HEK293 (cell line): ENCODE measurements at regions not wholly inside any gene's neighbourhood (a gene's known extent, or its start where the extent isn't known, plus 50 kb on each side); places are given as distances from the start of the nearest gene placed in this dataset.

Experiments
- CTCF ChIA-PET: fragments of 350-600 bp; formaldehyde crosslinking; extraction: SDS; loops from one replicate; lab custom pipeline; 2021; ENCODE audit warnings: antibody characterized with exemption; lab: Yijun Ruan, JAX
- POLR2A ChIA-PET: fragments of 300-600 bp; formaldehyde crosslinking; extraction: SDS; loops from one replicate; lab custom pipeline; 2020; ENCODE audit warnings: antibody characterized with exemption, inconsistent platforms; lab: Yijun Ruan, JAX
- H3K27ac ChIP-seq: fragments of 200-500 bp; sonication (Bioruptor generic); 2 replicates; pipeline ENCODE4 v1.5.1; 2014; ENCODE audit warnings: low read depth, low read length, control low read depth, inconsistent platforms; ENCODE audit errors: extremely low read depth
- H3K36me3 ChIP-seq, 2 experiments: fragments of 200-500 bp in 1 of 2; sonication (Bioruptor generic) in 1 of 2; 1 replicate in 1 of 2; 2 replicates in 1 of 2; pipeline ENCODE4 v1.5.1; 2014 to 2017; ENCODE audit warnings: inconsistent platforms in 2 of 2, low read length in 2 of 2; ENCODE audit not compliant: control insufficient read depth in 2 of 2, insufficient read depth in 1 of 2
- H3K4me1 ChIP-seq: fragments of 200-500 bp; sonication (Bioruptor generic); 2 replicates; pipeline ENCODE4 v1.5.1; 2014; ENCODE audit warnings: mild to moderate bottlenecking, low read length, inconsistent platforms; ENCODE audit not compliant: control insufficient read depth, insufficient read depth
- H3K4me3 ChIP-seq: 2 replicates; pipeline ENCODE4 v1.5.1; 2011; ENCODE audit warnings: low read depth, mild to moderate bottlenecking, control low read depth, low read length, moderate library complexity
- H3K9me3 ChIP-seq: fragments of 200-500 bp; sonication (Bioruptor generic); 2 replicates; pipeline ENCODE4 v1.5.1; 2014; ENCODE audit warnings: low read depth, low read length, inconsistent platforms; ENCODE audit not compliant: control insufficient read depth, insufficient read depth
- GLIS1 ChIP-seq: fragments of 450-650 bp; formaldehyde crosslinking; IDR thresholded peaks from 2 replicates; pipeline ENCODE4 v1.5.1; 2016; ENCODE audit warnings: missing biosample characterization, missing genetic modification characterization
- KLF16 ChIP-seq: fragments of 450-650 bp; formaldehyde crosslinking; IDR thresholded peaks from 2 replicates; pipeline ENCODE4 v1.5.1; 2017; ENCODE audit warnings: missing biosample characterization, missing genetic modification characterization
- KLF17 ChIP-seq: fragments of 450-650 bp; formaldehyde crosslinking; IDR thresholded peaks from 2 replicates; pipeline ENCODE4 v1.5.1; 2016; ENCODE audit warnings: missing biosample characterization, missing genetic modification characterization
- KLF9 ChIP-seq: fragments of 450-650 bp; formaldehyde crosslinking; IDR thresholded peaks from 2 replicates; pipeline ENCODE4 v1.5.1; 2016; ENCODE audit warnings: missing biosample characterization, missing genetic modification characterization, low read depth
- PATZ1 ChIP-seq: fragments of 450-650 bp; formaldehyde crosslinking; IDR thresholded peaks from 2 replicates; pipeline ENCODE4 v1.5.1; 2016; ENCODE audit warnings: missing biosample characterization, missing genetic modification characterization
- SCRT2 ChIP-seq: fragments of 450-650 bp; formaldehyde crosslinking; IDR thresholded peaks from 2 replicates; pipeline ENCODE4 v1.5.1; 2016; ENCODE audit warnings: missing biosample characterization, missing genetic modification characterization
- ZNF140 ChIP-seq: fragments of 450-650 bp; formaldehyde crosslinking; IDR thresholded peaks from 2 replicates; pipeline ENCODE4 v1.5.1; 2016; ENCODE audit warnings: missing biosample characterization, missing genetic modification characterization
- ZNF174 ChIP-seq: fragments of 450-650 bp; formaldehyde crosslinking; IDR thresholded peaks from 2 replicates; pipeline ENCODE4 v1.5.0; 2017; ENCODE audit warnings: missing biosample characterization, mild to moderate bottlenecking, missing genetic modification characterization
- ZNF24 ChIP-seq: fragments of 450-650 bp; formaldehyde crosslinking; IDR thresholded peaks from 2 replicates; pipeline ENCODE4 v1.5.1; 2016; ENCODE audit warnings: missing biosample characterization, missing genetic modification characterization
- ZNF26 ChIP-seq: fragments of 450-650 bp; formaldehyde crosslinking; IDR thresholded peaks from 2 replicates; pipeline ENCODE4 v1.5.1; 2016; ENCODE audit warnings: missing biosample characterization, missing genetic modification characterization
- ZNF280D ChIP-seq: fragments of 450-650 bp; formaldehyde crosslinking; IDR thresholded peaks from 2 replicates; pipeline ENCODE4 v1.5.1; 2016; ENCODE audit warnings: missing biosample characterization, missing genetic modification characterization
- ZNF416 ChIP-seq: fragments of 450-650 bp; formaldehyde crosslinking; IDR thresholded peaks from 2 replicates; pipeline ENCODE4 v1.5.1; 2016; ENCODE audit warnings: missing biosample characterization, missing genetic modification characterization
- ZNF473 ChIP-seq: fragments of 450-650 bp; formaldehyde crosslinking; IDR thresholded peaks from 2 replicates; pipeline ENCODE4 v1.5.1; 2017; ENCODE audit warnings: missing biosample characterization, missing genetic modification characterization
- ZNF571 ChIP-seq: fragments of 450-650 bp; formaldehyde crosslinking; IDR thresholded peaks from 2 replicates; pipeline ENCODE4 v1.5.0; 2017; ENCODE audit warnings: missing biosample characterization, missing genetic modification characterization
- ZNF585B ChIP-seq: fragments of 450-650 bp; formaldehyde crosslinking; IDR thresholded peaks from 2 replicates; pipeline ENCODE4 v1.5.1; 2016; ENCODE audit warnings: missing biosample characterization, missing genetic modification characterization
- ZNF658 ChIP-seq: fragments of 450-650 bp; formaldehyde crosslinking; IDR thresholded peaks from 2 replicates; pipeline ENCODE4; 2016; ENCODE audit warnings: missing biosample characterization, missing genetic modification characterization
- ZNF704 ChIP-seq: fragments of 450-650 bp; formaldehyde crosslinking; IDR thresholded peaks from 2 replicates; pipeline ENCODE4 v1.5.1; 2016; ENCODE audit warnings: missing biosample characterization, missing genetic modification characterization
- ZNF776 ChIP-seq: fragments of 450-650 bp; formaldehyde crosslinking; IDR thresholded peaks from 2 replicates; pipeline ENCODE4 v1.5.0; 2017; ENCODE audit warnings: missing biosample characterization, missing genetic modification characterization, borderline replicate concordance
- ZSCAN4 ChIP-seq: fragments of 450-650 bp; formaldehyde crosslinking; IDR thresholded peaks from 2 replicates; pipeline ENCODE4 v1.5.1; 2017; ENCODE audit warnings: missing biosample characterization, missing genetic modification characterization
- TF ChIP-seq, protein P1 (sequence below): sonication (generic); formaldehyde crosslinking; IDR thresholded peaks from 2 replicates; pipeline ENCODE4 v1.8.1; 2022; ENCODE audit warnings: mild to moderate bottlenecking, moderate library complexity, missing genetic modification reagents

GRCh38 chr15:70470556-70471191 is 292.7 kb downstream of the UACA start:
- H3K4me1 ChIP-seq = peaks cover 14% of the 10 kb centered on the region
- H3K9me3 ChIP-seq = no peaks in the 10 kb centered on the region
- no peaks in the 10 kb centered on the region for H3K36me3 ChIP-seq
- no peak overlapping the region for H3K4me3 ChIP-seq
- TF ChIP-seq ZNF416 = no peak
- TF ChIP-seq ZNF571 (tag by site-specific recombination) = no peak
- TF ChIP-seq, protein P1, sequence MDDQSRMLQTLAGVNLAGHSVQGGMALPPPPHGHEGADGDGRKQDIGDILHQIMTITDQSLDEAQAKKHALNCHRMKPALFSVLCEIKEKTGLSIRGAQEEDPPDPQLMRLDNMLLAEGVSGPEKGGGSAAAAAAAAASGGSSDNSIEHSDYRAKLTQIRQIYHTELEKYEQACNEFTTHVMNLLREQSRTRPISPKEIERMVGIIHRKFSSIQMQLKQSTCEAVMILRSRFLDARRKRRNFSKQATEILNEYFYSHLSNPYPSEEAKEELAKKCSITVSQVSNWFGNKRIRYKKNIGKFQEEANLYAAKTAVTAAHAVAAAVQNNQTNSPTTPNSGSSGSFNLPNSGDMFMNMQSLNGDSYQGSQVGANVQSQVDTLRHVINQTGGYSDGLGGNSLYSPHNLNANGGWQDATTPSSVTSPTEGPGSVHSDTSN = no peak
- no peak for TF ChIP-seq ZNF658
- no peak for TF ChIP-seq ZNF174 (tag by site-specific recombination)
- TF ChIP-seq ZNF776 (tag by site-specific recombination) = no peak
- no peak for TF ChIP-seq ZNF473 (tag by site-specific recombination)
- no peak for TF ChIP-seq PATZ1 (tag by site-specific recombination)
- no peak for TF ChIP-seq ZNF704 (tag by site-specific recombination)
- TF ChIP-seq ZNF26 (tag by site-specific recombination) = no peak
- TF ChIP-seq ZNF280D (tag by site-specific recombination) = no peak
- ChIA-PET CTCF (interaction anchor here (0.7 to 4.2 kb wide), 4 partner anchors 11 to 739 kb away, joined by 3 to 26 read pairs (median 4); no protein-coding TSS in a partner anchor), POLR2A (no interaction called here)
- H3K27ac ChIP-seq = no peak overlapping the region

DNA sequence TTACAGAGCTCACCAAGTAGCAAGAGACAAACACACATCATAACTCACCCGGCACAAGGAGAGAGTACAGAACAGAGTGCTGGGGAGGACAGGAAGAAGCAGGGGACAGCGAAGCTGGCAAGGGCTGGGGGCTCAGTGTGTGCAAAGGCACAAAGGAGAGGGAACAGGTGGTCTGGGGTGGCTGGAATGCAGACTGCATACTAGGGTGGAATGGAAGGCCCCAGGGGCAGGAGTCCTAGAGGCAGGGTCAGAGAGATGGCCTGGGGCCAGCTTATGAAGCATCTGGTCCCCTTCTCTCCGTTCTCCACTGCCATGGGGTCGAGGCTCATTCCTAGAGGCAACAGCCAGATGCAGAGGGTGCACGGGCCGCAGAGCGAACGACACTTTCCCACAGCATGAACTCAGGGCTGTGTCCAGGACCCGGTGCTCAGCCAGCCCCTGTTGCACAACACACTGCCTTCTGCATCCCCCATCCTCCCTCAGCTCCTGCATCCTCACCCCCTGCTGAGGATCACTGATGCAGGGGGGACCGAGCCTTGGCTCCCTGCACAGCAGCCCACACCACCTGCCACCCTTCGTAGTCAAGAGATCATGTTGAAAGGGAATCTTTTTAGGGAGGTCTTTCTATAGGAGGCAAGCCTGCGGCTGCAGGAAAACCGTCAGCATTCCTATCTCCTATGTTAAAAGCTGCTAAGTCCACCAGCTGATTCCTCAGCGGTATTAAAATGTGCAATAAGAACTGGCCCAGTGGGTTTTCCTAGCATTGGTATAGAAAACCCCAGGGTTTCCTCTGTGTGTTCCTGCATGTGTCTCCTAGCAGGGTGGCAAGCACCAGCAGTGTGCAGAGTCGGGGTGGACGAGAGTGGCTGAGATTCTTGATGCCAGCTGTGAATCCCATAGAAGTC is 293.5 kb downstream of the UACA start:
- Histone ChIP-seq H3K36me3 (no peaks in the 10 kb centered on the region), H3K4me3 (no peak overlapping the region), H3K4me1 (peaks cover 10% of the 10 kb centered on the region), H3K9me3 (no peaks in the 10 kb centered on the region), H3K27ac (no peak overlapping the region)
- POLR2A ChIA-PET = interaction anchor here (0.5 kb wide), 1 partner anchor 38 kb away, joined by 3 read pairs; no protein-coding TSS in a partner anchor
- CTCF ChIA-PET = interaction anchor here (0.5 to 5.2 kb wide), 10 partner anchors 10 to 741 kb away, joined by 3 to 37 read pairs (median 6); no protein-coding TSS in a partner anchor
- no peak for TF ChIP-seq KLF17 (tag by site-specific recombination)
- no peak for TF ChIP-seq ZNF585B (tag by site-specific recombination)
- TF ChIP-seq GLIS1 (tag by site-specific recombination) = peak; percentile 88
- no peak for TF ChIP-seq ZSCAN4
- TF ChIP-seq SCRT2 (tag by site-specific recombination) = peak; percentile 40; the same call in 1 of the 2 replicates
- no peak for TF ChIP-seq ZNF140 (tag by site-specific recombination)
- no peak for TF ChIP-seq KLF16
- no peak for TF ChIP-seq ZNF24 (tag by site-specific recombination)
- TF ChIP-seq KLF9 = no peak
